HCT116 (cell line): ENCODE measurements at regions not wholly inside any gene's neighbourhood (a gene's known extent, or its start where the extent isn't known, plus 50 kb on each side); places are given as distances from the start of the nearest gene placed in this dataset.

Source experiments
- ATAC-seq: fragments of 200-7000 bp; cut with Tn5 transposase; 2 replicates; pipeline ENCODE4 v1.9.1; 2020; ENCODE audit warnings: mild to moderate bottlenecking, moderate library complexity
- BruUV-seq: library from RNA; stranded (reverse); fragments of 400-500 nt; replicated peaks from 2 replicates; lab custom pipeline; 2021; lab: Mats Ljungman, UMichigan
- CTCF ChIA-PET: fragments of 300-600 bp; sonication (Branson Sonifier 250); formaldehyde crosslinking; loops from one replicate; lab custom pipeline; 2021; ENCODE audit warnings: antibody characterized with exemption; lab: Charles Lee
- POLR2A ChIA-PET: fragments of 300-600, 350-600 bp; sonication (Branson Sonifier 250); formaldehyde crosslinking; loops from one replicate; lab custom pipeline; 2021; ENCODE audit warnings: antibody characterized with exemption; lab: Charles Lee
- RAD21 ChIA-PET, 2 experiments: fragments of 300-600 bp; sonication (Branson Sonifier 250); formaldehyde crosslinking; loops; one replicate each; lab custom pipeline; 2023; ENCODE audit warnings: low total read pairs in 2 of 2; ENCODE audit not compliant: uncharacterized antibody in 2 of 2, unreplicated experiment in 2 of 2, low non-redundant PET in 1 of 2; lab: Charles Lee
- DNase-seq: peaks from one replicate; pipeline ENCODE4 v3.0.0-alpha.2; 2010; ENCODE audit warnings: low read depth, low spot score
- H2AFZ ChIP-seq: fragments of 200-600 bp; shearing (Covaris generic), sonication (generic); 2 replicates; pipeline ENCODE4 v1.6.1; 2017; ENCODE audit warnings: low read depth, mixed run types, mixed read lengths, antibody characterized with exemption, low read length; ENCODE audit not compliant: poor library complexity, severe bottlenecking
- H3K27ac ChIP-seq: 2 replicates; pipeline ENCODE4 v1.5.1; 2012; ENCODE audit warnings: low read depth, low read length
- H3K27me3 ChIP-seq: fragments of 200-600 bp; sonication (generic); 2 replicates; pipeline ENCODE4 v1.6.1; 2016; ENCODE audit warnings: mixed run types, low read length, mixed read lengths; ENCODE audit not compliant: insufficient read depth
- H3K36me3 ChIP-seq, 2 experiments: fragments of 200-500 bp in 1 of 2; fragments of 200-600 bp in 1 of 2; sonication (Bioruptor generic) in 1 of 2; sonication (generic) in 1 of 2; 2 replicates each; pipeline versions ENCODE4 v1.5.1 to v1.6.1; 2014 to 2016; ENCODE audit warnings: low read length in 2 of 2, inconsistent platforms in 1 of 2, mixed read lengths in 1 of 2, mixed run types in 1 of 2; ENCODE audit not compliant: insufficient read depth in 2 of 2, control insufficient read depth in 1 of 2
- H3K4me1 ChIP-seq, 2 experiments: fragments of 200-600 bp in 1 of 2; sonication (generic) in 1 of 2; 2 replicates each; pipeline versions ENCODE4 v1.5.1 to v1.6.1; 2012 to 2017; ENCODE audit warnings: low read length in 2 of 2, inconsistent platforms in 1 of 2, mild to moderate bottlenecking in 1 of 2, mixed read lengths in 1 of 2, mixed run types in 1 of 2, moderate library complexity in 1 of 2; ENCODE audit not compliant: insufficient read depth in 2 of 2, control insufficient read depth in 1 of 2
- H3K4me2 ChIP-seq: fragments of 200-600 bp; sonication (generic); 2 replicates; pipeline ENCODE4 v1.6.1; 2017; ENCODE audit warnings: mixed run types, low read length, mixed read lengths
- H3K4me3 ChIP-seq, 2 experiments: fragments of 200-600 bp in 1 of 2; sonication (generic) in 1 of 2; replicated peaks in 1 of 2; 2 replicates each; pipeline ENCODE4 v1.5.1; 2011 to 2016; ENCODE audit warnings: low read length in 2 of 2, control low read depth in 1 of 2, low read depth in 1 of 2, mild to moderate bottlenecking in 1 of 2, mixed read lengths in 1 of 2, mixed run types in 1 of 2
- H3K79me2 ChIP-seq: fragments of 200-600 bp; sonication (generic); 2 replicates; pipeline ENCODE4 v1.6.1; 2017; ENCODE audit warnings: mild to moderate bottlenecking, mixed run types, low read length, moderate library complexity, mixed read lengths; ENCODE audit not compliant: insufficient read depth
- H3K9ac ChIP-seq: fragments of 200-600 bp; sonication (generic); 2 replicates; pipeline ENCODE4 v1.6.1; 2016; ENCODE audit warnings: low read length, mixed read lengths
- H3K9me2 ChIP-seq: fragments of 200-600 bp; sonication (generic), shearing (Covaris generic); 2 replicates; pipeline ENCODE4 v1.6.1; 2017; ENCODE audit warnings: mixed run types, mild to moderate bottlenecking, moderate library complexity; ENCODE audit not compliant: insufficient read depth
- H3K9me3 ChIP-seq, 2 experiments: fragments of 200-500 bp in 1 of 2; fragments of 200-600 bp in 1 of 2; sonication (Bioruptor generic) in 1 of 2; sonication (generic) in 1 of 2; 2 replicates each; pipeline ENCODE4 v1.6.1; 2014 to 2017; ENCODE audit warnings: low read length in 2 of 2, mixed read lengths in 2 of 2, inconsistent platforms in 1 of 2, low read depth in 1 of 2, mild to moderate bottlenecking in 1 of 2, mixed run types in 1 of 2, moderate library complexity in 1 of 2; ENCODE audit not compliant: control insufficient read depth in 1 of 2, insufficient read depth in 1 of 2
- H4K20me1 ChIP-seq: fragments of 200-600 bp; sonication (generic), shearing (Covaris generic); 2 replicates; pipeline ENCODE4 v1.6.1; 2017; ENCODE audit warnings: mixed run types, mild to moderate bottlenecking, moderate library complexity; ENCODE audit not compliant: insufficient read depth
- CEBPB ChIP-seq: IDR thresholded peaks from 2 replicates; pipeline ENCODE4 v1.6.1; 2012; ENCODE audit warnings: low read depth
- CTCF ChIP-seq, 3 experiments: fragments of 200-600 bp in 1 of 3; sonication (generic) in 1 of 3; IDR thresholded peaks in 2 of 3; conservative IDR thresholded peaks in 1 of 3; 2 replicates each; pipeline ENCODE4 v1.5.1; 2012 to 2017; ENCODE audit warnings: low read depth in 2 of 3, low read length in 2 of 3, antibody characterized with exemption in 1 of 3, borderline replicate concordance in 1 of 3, control low read depth in 1 of 3, mild to moderate bottlenecking in 1 of 3, mixed read lengths in 1 of 3, mixed run types in 1 of 3, moderate library complexity in 1 of 3; ENCODE audit not compliant: insufficient read depth in 1 of 3
- EGR1 ChIP-seq: IDR thresholded peaks from 2 replicates; pipeline ENCODE4 v1.6.1; 2012; ENCODE audit warnings: low read depth
- ELF1 ChIP-seq: IDR thresholded peaks from 2 replicates; pipeline ENCODE4 v1.6.1; 2012; ENCODE audit warnings: low read depth, borderline replicate concordance
- EZH2 ChIP-seq: fragments of 200-600 bp; sonication (generic); IDR thresholded peaks from 2 replicates; pipeline ENCODE4 v1.6.1; 2017; ENCODE audit warnings: antibody characterized with exemption, mixed run types
- EZH2phosphoT487 ChIP-seq: fragments of 200-600 bp; IDR thresholded peaks from 2 replicates; pipeline ENCODE4 v1.6.1; 2018; ENCODE audit warnings: antibody characterized with exemption, borderline replicate concordance
- FOSL1 ChIP-seq: IDR thresholded peaks from 2 replicates; pipeline ENCODE4 v1.6.1; 2012; ENCODE audit warnings: low read depth
- JUND ChIP-seq: IDR thresholded peaks from 2 replicates; pipeline ENCODE4 v1.6.1; 2012
- RAD21 ChIP-seq: IDR thresholded peaks from 2 replicates; pipeline ENCODE4 v1.6.1; 2012; ENCODE audit warnings: low read depth, mild to moderate bottlenecking
- SIN3A ChIP-seq: IDR thresholded peaks from 2 replicates; pipeline ENCODE4 v1.6.1; 2012; ENCODE audit warnings: low read depth
- SP1 ChIP-seq: IDR thresholded peaks from 2 replicates; pipeline ENCODE4 v1.6.1; 2012; ENCODE audit warnings: low read depth
- SRF ChIP-seq: IDR thresholded peaks from 2 replicates; pipeline ENCODE4 v1.6.1; 2012; ENCODE audit warnings: low read depth
- YY1 ChIP-seq: IDR thresholded peaks from 2 replicates; pipeline ENCODE4 v1.6.1; 2011; ENCODE audit warnings: low read length, low read depth, moderate library complexity, mild to moderate bottlenecking; ENCODE audit not compliant: insufficient replicate concordance; ENCODE audit errors: extremely low read depth
- ZBTB33 ChIP-seq: IDR thresholded peaks from 2 replicates; pipeline ENCODE4 v1.6.1; 2011; ENCODE audit warnings: mild to moderate bottlenecking, low read length, moderate library complexity; ENCODE audit not compliant: insufficient replicate concordance; ENCODE audit errors: extremely low read depth
- ZFX ChIP-seq: fragments of 450-650 bp; IDR thresholded peaks from 2 replicates; pipeline ENCODE4 v1.6.1; 2017
- ZNF274 ChIP-seq: fragments of 200-500 bp; sonication (Bioruptor generic); IDR thresholded peaks from 2 replicates; pipeline ENCODE4 v1.6.1; 2014; ENCODE audit warnings: mild to moderate bottlenecking, low read depth, low read length, inconsistent platforms
- intact Hi-C: fragments of 100-400 bp; cut with micrococcal nuclease; formaldehyde crosslinking; loops from 2 replicates; pipeline ENCODE4 v1.10.0; 2022
- TF ChIP-seq, protein P1 (sequence below): IDR thresholded peaks from 2 replicates; pipeline ENCODE4 v1.6.1; 2012
- TF ChIP-seq, protein P2 (sequence below): IDR thresholded peaks from 2 replicates; pipeline ENCODE4 v1.6.1; 2012

GRCh38 chr2:83081826-83082690, 1377.0 kb downstream of the SUCLG1 start:
- no peak for TF ChIP-seq ELF1
- no peak for TF ChIP-seq SP1
- no peak for TF ChIP-seq FOSL1
- TF ChIP-seq EGR1 = no peak
- TF ChIP-seq, protein P1, sequence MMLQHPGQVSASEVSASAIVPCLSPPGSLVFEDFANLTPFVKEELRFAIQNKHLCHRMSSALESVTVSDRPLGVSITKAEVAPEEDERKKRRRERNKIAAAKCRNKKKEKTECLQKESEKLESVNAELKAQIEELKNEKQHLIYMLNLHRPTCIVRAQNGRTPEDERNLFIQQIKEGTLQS = no peak
- TF ChIP-seq CTCF (IDR thresholded peaks at IDR 0.05 in 2 of 3, conservative IDR thresholded peaks at IDR 0.05 in 1 of 3; ENCODE audit: borderline replicate concordance in 1 of 3, insufficient read depth in 1 of 3, low read depth in 2 of 3, low read length in 2 of 3) = no peak
- TF ChIP-seq ZFX = no peak
- no peak for TF ChIP-seq EZH2phosphoT487
- no peak for TF ChIP-seq SIN3A
- TF ChIP-seq, protein P2, sequence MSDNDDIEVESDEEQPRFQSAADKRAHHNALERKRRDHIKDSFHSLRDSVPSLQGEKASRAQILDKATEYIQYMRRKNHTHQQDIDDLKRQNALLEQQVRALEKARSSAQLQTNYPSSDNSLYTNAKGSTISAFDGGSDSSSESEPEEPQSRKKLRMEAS = no peak
- no peak for TF ChIP-seq EZH2
- no peak for TF ChIP-seq JUND
- no peak for TF ChIP-seq YY1
- TF ChIP-seq CEBPB = no peak
- no peak for TF ChIP-seq ZNF274
- TF ChIP-seq RAD21 = no peak
- TF ChIP-seq ZBTB33 = no peak
- no peak for TF ChIP-seq SRF
- TF ChIP-seq, all 23 proteins: peak for 0
- no peak overlapping the region for H3K9ac ChIP-seq
- H2AFZ ChIP-seq = no peak overlapping the region
- H3K4me2 ChIP-seq = no peak overlapping the region
- ChIA-PET RAD21 (no interaction called here), CTCF (no interaction called here), POLR2A (no interaction called here)
- BruUV-seq = no TSS peak
- no peaks in the 10 kb centered on the region for H3K4me1 ChIP-seq
- no peaks in the 10 kb centered on the region for H3K36me3 ChIP-seq
- no peaks in the 10 kb centered on the region for H3K9me2 ChIP-seq
- ATAC-seq (no peak), DNase-seq (no peak)
- no peak overlapping the region for H3K27ac ChIP-seq
- H3K27me3 ChIP-seq = no peaks in the 10 kb centered on the region
- no peaks in the 10 kb centered on the region for H4K20me1 ChIP-seq
- intact Hi-C loops = no loop called here
- no peaks in the 10 kb centered on the region for H3K79me2 ChIP-seq
- H3K4me3 ChIP-seq = no peak overlapping the region
- no peaks in the 10 kb centered on the region for H3K9me3 ChIP-seq
